GM21528 (cell line): ENCODE measurements at regions not wholly inside any gene's neighbourhood (a gene's known extent, or its start where the extent isn't known, plus 50 kb on each side); places are given as distances from the start of the nearest gene placed in this dataset.

Experiments
- ATAC-seq: cut with Tn5 transposase; IDR thresholded peaks from one replicate; pipeline ENCODE4 v1.9.1; 2021; ENCODE audit warnings: mild to moderate bottlenecking, moderate library complexity; ENCODE audit not compliant: unreplicated experiment, low FRiP score

- ATAC-seq = no peak
Observed at GRCh38 chr5:68762201-68762600, 331.6 kb upstream of the SLC30A5 start.

DNA sequence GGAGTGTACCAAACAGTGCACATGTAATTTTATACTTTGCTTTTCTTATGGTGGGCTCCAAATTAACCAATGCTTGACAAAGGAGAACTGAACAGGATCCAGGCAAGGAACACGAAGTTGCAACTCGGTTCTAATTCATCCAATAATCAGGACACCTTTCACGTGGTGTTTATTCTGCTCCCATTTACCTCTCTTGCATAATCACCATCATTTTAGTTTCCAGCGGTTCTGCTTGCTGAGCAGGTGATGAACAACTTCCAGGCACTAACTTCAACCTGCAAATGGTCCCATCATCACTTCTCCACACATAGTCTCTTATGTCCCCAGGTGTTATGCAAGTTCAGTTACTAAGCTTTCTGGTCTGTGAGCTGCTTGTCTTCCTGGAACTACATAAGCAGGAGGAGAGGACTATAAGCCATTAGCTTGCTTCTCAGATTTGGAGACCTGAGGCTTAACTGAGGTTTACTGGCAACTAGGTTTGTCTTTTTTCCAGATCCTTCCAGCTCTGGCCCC, 326.8 kb upstream of the SLC30A5 start:
- no peak for ATAC-seq

DNA sequence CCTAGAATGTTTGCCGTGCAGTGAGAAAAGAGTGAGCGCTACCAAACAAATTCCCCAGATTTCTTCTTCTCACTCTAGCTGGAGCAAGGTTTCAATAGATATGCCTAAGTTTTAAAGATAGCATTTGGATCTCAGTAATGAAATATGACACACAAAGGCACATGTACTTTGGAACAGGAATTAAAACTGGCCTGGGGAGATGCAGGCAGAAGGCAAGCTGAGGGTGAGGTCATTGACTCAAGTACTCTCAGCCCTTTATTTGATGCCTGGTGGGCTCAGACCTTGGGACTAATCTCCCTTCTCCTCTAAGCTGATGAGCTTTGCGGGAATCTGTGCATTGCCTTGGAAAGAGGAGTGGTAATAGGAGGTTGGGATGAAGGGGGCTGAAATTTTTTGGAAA, 323.3 kb upstream of the SLC30A5 start:
- ATAC-seq = no peak

GRCh38 chr5:68771221-68771620, 322.6 kb upstream of the SLC30A5 start:
- ATAC-seq = no peak

DNA sequence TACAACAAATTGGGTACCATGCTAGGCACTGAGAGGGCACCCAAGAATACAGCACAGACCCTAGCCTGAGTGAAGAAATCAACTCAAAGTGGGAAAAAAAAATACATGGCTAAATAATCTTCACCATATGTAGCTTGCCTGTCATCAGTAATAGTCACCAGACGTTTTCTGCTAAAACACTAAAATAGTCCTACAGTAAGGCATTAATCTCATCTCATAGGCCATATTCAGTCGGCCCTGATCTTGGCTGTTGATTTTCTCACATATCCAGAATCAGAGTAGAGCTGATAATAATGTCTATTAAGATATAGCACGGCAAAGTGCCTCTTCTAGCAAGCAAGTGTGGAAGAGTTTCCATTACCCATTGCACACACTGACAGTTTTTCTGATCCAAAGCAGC, 322.1 kb upstream of the SLC30A5 start:
- ATAC-seq = no peak

GRCh38 chr5:68776381-68776780, 317.4 kb upstream of the SLC30A5 start:
- ATAC-seq = no peak

DNA sequence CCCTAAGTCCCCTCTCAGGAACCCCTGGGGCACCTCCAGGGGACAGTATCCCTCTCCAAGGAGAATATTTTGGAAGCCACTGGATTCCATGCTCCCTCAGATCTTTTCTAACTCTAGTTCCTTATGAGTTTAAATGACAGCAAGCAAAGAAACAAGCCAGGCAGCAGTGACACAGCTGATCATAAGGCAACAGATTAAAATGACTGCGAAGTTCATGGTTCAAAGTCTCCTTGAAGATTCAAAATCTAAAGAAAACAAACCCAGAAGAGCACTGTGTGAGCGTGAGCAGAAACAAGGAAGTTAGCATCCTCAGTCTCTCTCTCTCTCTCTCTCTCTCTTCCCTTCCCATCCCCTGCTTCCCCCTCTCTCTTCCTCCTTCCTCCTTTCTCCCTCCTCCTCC, 316.7 kb upstream of the SLC30A5 start:
- ATAC-seq = no peak

DNA sequence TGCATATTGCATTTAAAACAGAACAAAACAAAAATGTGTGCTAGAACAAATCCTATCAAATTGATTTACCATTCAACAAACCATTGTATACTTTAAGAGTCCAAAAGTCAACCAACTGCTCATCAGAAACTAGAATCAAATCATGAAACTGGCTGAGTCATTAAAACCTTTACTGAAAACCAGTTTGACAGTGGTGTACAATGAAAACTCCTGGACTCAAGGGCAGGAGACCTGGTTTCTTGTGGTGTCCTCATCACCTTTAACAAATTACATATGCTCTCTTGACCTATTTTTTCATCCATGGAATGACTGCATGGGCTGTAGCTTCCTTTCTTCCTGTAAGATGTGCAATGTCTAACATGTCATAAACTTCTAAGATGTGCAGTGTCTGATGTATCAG, 315.3 kb upstream of the SLC30A5 start:
- ATAC-seq = no peak

DNA sequence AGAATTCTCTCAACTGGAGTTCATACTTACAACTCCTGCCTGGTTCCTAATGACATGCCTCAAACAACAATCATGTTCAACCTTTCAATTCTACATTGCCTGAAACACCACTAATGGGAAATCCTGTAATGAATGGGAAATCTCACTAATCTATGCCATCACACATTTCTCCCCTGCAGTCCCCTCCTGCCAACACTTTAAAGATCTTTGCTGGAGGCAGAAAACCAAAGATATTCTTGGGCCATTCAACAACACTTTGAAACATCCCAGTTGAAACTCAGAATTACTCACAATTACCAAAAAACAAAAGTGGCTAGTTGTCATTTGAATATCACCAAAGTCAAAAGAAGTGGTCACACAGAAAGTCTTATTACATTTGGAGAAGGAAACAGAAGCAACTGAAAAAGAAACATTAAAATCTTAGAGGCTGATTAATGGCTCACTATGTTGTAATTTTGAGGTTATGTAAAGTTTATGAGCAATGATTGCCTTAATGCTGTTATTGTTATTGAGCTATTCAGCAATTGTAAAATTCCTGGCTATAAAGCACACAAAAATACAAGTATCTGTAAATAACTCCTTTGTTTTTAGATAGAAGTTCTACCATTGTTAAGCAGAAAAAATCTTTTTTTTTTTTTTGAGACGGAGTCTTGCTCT, 313.4 kb upstream of the SLC30A5 start:
- ATAC-seq = no peak

DNA sequence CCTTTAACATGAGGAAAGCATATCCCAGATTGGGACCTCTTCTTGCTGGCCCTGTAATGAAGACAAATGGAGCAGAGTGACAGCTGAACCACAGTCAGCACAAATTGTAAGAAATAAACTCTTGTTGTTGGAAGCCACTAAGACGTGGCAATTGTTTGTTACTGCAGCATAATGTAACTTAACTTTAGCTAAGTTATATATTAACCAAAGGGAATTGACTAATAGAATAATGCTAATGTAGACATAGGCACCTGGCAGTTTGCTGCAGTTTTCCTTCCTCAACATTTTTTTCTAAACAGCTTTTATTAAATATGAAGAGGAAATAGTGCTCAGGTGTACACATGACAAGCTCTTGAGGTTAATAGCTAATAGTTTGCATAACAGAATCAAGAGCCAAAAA, 300.7 kb upstream of the SLC30A5 start:
- ATAC-seq = no peak

GRCh38 chr5:68793993-68794392, 299.8 kb upstream of the SLC30A5 start:
- no peak for ATAC-seq

DNA sequence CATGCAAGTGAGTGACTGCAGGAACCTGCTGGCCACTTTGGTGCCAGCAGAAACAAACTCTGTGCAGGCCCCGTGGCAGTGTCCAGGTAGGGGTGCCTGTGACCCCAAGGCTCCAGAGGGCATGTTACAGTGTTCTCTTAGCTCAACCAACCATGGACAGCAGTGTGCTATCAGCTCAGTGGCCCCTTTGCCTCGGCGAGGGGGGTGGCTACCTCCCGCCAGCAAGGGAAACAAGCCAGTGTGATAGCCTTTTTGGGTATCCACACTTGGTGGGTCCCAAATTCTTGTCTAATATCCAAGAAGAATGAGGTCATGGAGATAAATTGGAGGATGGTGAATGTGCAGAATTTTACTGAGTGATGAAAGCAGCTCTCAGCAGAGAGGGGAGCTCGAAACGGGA, 298.6 kb upstream of the SLC30A5 start:
- no peak for ATAC-seq

DNA sequence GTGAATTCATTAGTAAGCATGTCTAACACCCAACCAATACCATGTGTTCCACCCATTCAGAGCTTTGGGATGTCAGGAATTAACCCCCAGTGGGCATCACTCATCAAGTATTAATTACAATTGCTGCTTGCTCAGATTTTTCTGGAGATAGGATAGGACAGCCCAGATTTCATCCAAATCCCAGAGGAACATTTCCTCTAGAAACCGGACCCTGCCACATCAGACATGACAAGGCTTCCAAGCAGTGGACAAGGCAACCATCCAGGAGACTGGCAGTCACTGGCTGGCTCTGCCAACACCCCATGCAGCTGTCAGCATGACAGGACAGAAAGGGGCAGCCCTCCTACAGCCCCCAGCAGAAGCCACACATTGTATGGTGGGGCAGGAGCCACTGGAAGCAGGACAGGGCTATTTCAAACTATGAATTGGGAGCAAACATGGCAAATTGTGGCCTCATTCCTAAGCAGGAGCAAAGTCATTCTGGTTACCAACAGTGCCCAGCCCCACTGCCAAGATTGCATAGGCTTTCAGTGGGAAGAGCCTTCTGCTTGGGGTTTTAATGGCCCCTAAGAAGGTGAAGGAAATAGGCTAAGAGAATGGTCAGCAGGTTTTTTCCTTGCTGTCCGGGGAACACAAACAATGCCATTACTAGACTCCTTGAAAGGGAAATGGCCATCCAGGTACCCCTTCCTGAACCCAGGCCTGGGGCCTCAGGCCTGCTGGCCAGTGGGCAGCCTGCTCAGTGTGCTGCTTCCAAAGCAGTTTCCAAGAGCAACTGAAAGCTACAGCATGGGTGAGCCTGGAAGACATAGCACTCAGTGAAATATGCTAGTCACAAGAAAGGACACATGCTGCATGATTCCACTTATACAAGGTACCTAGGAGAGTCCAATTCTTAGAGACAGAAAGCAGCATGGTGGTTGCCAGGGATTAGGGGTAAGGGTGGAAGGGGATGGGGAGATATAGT, 294.7 kb upstream of the SLC30A5 start:
- ATAC-seq = no peak

- no peak for ATAC-seq
Observed at GRCh38 chr5:68802430-68802829, 291.4 kb upstream of the SLC30A5 start.

- ATAC-seq = no peak
Observed at GRCh38 chr5:68803881-68804319, 289.9 kb upstream of the SLC30A5 start.

DNA sequence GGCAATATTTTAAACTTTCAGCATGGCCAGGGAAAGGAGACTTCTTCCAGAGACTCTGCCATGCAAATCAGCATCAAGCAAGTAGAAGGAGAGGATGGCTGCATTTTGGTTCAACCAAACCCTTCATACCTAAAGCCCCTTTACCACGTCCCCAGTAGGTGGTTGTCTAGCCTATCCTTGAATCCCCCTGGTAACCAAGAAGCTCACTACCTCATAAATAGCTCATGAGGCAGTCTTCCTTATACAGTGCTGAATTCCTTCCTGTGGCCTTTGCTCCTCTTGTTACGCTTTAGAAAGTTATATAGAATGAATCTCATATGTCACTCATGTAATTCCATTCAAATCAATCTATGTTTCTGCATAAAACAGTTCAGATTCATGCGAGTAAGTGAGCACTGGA, 289.5 kb upstream of the SLC30A5 start:
- no peak for ATAC-seq

DNA sequence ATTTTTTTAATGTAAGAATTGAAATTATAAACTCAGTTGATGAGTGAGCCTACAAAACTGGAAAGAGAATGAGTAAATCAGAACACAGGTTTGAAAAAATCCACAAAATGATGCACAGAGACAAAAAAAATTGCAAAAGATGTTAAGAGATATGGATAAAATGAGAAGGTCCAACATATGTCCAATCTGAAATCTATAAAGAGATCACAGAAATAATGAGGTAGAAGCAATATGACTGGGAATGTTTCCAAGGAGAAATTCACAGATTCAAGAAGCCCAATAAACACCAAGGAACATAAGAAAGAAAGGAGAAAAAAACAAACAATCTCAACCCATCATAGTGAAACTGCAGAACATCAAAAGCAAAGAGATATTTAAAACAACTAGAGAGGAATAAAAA, 288.4 kb upstream of the SLC30A5 start:
- no peak for ATAC-seq

DNA sequence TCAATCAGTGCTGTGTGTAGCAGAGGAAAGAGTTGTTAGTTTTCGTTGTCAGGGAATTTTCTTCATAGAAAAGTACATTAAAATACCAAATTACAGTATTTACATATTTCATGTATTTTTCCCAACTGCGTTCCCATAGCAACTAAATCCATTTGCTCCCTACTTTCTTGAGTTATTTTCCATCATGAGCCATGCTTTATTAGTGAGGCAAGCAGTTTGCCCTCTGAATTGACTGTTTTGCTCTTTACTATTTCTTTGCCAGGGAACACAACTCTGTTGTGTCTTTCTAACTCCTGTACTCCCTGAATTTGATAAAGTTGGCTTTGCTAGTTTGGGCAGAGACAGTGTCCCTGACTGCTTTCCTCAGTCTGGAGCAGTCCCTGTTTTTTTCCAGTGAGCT, 276.2 kb upstream of the SLC30A5 start:
- no peak for ATAC-seq

DNA sequence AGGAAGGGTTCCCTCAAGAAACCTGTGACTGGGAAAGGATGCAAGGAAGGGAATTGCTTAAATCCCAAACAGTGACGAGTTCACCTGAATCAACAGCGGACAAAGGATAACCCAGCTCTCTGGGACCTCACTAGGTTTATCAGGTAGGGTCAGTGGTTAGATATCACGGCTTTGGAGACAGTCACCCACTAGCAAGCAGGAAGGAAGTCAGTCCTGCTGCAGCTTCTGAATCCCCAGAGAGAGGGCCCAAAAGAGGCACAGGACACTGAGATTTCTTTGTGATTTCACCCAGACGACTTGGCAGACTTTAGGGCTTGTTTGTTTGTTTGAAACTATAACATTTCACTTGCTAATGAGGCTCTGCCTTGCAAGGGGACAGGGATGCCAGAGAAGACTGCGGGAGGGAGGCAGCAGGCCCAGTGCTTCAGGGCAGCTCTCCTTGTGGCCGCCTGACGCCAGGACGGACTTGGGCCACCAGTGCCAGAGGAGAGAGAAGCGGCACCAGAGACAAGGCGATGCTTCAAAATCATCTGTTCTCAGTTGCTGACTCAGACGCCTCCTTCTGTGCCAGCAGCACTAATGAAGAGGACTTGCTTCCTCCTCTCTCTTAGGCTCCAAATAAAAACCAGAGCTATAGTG, 275.6 kb upstream of the SLC30A5 start:
- no peak for ATAC-seq

- no peak for ATAC-seq
Observed at GRCh38 chr5:68818870-68819269, 274.9 kb upstream of the SLC30A5 start.

- no peak for ATAC-seq
Observed at GRCh38 chr5:68821056-68821455, 272.8 kb upstream of the SLC30A5 start.
